ENCODE measurements at regions not wholly inside any gene's neighbourhood (a gene's known extent, or its start where the extent isn't known, plus 50 kb on each side); places are given as distances from the start of the nearest gene placed in this dataset.

DNA sequence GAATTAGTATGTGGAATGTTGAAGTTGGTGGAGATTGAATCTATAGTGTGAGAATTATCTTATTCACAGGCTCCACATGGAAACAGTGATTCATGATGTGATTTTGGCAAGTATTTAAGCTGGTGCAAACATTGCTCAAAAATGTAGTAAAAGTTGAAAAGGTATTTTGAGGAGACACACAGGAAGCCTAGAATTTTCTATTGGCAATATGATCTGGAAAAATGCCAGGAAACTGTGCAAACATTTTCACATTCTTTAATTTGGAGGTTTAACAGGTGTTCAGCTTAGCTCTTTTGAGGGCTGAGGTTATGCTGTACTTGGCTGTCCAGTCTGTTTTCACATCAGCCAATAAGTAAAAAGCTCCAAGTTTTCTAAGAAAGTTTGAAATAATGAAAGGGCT, 327.3 kb downstream of the RWDD3 start:
- TF ChIP-seq, protein P1, sequence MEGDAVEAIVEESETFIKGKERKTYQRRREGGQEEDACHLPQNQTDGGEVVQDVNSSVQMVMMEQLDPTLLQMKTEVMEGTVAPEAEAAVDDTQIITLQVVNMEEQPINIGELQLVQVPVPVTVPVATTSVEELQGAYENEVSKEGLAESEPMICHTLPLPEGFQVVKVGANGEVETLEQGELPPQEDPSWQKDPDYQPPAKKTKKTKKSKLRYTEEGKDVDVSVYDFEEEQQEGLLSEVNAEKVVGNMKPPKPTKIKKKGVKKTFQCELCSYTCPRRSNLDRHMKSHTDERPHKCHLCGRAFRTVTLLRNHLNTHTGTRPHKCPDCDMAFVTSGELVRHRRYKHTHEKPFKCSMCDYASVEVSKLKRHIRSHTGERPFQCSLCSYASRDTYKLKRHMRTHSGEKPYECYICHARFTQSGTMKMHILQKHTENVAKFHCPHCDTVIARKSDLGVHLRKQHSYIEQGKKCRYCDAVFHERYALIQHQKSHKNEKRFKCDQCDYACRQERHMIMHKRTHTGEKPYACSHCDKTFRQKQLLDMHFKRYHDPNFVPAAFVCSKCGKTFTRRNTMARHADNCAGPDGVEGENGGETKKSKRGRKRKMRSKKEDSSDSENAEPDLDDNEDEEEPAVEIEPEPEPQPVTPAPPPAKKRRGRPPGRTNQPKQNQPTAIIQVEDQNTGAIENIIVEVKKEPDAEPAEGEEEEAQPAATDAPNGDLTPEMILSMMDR (IDR thresholded peaks at IDR 0.05), result no peak
- TF ChIP-seq POLR2A (IDR thresholded peaks at IDR 0.05), result no peak

All from thyroid gland (tissue), 4 donors.